Right lobe of liver (tissue), 4 donors: ENCODE measurements at regions not wholly inside any gene's neighbourhood (a gene's known extent, or its start where the extent isn't known, plus 50 kb on each side); places are given as distances from the start of the nearest gene placed in this dataset.

Experiments used
- POLR2A ChIP-seq: fragments of 450-650 bp; IDR thresholded peaks from one replicate; pipeline ENCODE4 v1.6.1; 2017; ENCODE audit warnings: antibody characterized with exemption, mild to moderate bottlenecking
- TF ChIP-seq, protein P1 (sequence below), 4 donors: fragments of 200-600 bp in 3 of 4; fragments of 450-650 bp in 1 of 4; IDR thresholded peaks; one replicate each; pipeline versions ENCODE4 v1.5.1 to v1.8.0; 2016 to 2022; ENCODE audit warnings: antibody characterized with exemption in 4 of 4, mild to moderate bottlenecking in 2 of 4
- donor health status: DM: no; HTN: no; CAD: no.
- donor health status: DM: no; HTN: no; CAD: no.
- donor health status: DM: no; HTN: yes; CAD: no.

GRCh38 chr4:160514126-160514525 lies 1411.2 kb downstream of the RAPGEF2 start:
- no peak for TF ChIP-seq POLR2A
- TF ChIP-seq, protein P1, sequence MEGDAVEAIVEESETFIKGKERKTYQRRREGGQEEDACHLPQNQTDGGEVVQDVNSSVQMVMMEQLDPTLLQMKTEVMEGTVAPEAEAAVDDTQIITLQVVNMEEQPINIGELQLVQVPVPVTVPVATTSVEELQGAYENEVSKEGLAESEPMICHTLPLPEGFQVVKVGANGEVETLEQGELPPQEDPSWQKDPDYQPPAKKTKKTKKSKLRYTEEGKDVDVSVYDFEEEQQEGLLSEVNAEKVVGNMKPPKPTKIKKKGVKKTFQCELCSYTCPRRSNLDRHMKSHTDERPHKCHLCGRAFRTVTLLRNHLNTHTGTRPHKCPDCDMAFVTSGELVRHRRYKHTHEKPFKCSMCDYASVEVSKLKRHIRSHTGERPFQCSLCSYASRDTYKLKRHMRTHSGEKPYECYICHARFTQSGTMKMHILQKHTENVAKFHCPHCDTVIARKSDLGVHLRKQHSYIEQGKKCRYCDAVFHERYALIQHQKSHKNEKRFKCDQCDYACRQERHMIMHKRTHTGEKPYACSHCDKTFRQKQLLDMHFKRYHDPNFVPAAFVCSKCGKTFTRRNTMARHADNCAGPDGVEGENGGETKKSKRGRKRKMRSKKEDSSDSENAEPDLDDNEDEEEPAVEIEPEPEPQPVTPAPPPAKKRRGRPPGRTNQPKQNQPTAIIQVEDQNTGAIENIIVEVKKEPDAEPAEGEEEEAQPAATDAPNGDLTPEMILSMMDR (IDR thresholded peaks at IDR 0.05), result no peak
